HG02938 (cell line): ENCODE measurements at regions not wholly inside any gene's neighbourhood (a gene's known extent, or its start where the extent isn't known, plus 50 kb on each side); places are given as distances from the start of the nearest gene placed in this dataset.
A peak's percentile ranks its signal among the peaks of the same experiment; 100 is the strongest.
"Not testable (repeated sequence)": the region's sequence is repeated elsewhere in the genome, so short reads cannot be mapped to it uniquely, and the experiment has no call there.

Experiments
- ATAC-seq: cut with Tn5 transposase; IDR thresholded peaks from one replicate; pipeline ENCODE4 v1.9.1; 2021; ENCODE audit warnings: mild to moderate bottlenecking, moderate library complexity; ENCODE audit not compliant: unreplicated experiment

DNA sequence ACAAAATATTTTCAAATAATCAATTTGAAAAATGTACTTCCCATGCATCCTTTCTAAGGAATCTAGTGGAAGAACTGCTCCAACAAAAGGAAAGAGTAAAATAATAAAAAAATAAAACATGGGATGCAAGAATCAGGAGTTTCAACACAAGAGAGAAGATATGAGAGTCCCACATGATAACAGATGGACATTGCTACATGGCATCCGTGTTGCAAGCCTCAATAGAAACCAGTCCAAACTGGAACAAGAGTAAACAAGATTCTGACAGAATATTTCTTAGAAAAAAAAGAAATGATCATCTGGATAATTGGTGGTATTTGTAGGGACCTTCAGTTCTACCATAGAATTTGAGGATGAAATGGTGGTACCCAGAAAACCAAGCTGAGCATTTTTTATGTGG lies 186.8 kb downstream of the FRK start:
- no peak for ATAC-seq

DNA sequence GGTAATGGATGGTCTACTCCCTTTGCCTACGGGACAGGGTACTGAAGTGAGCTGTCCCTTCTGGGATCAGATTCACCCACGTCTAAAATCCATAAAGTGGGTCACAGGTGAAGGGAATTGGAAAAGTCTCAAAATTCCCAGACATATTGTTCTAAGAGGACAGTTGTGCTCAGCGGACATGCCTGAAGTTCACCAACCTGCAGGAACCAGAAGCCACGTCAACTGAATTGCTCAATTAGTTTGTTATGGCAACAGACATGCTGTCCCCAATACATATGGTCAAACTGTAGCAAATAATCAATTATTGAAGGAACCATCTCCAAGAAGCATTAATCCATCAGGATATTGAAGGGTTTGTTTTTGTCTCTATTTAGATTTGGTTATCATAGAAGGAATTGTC lies 190.2 kb downstream of the FRK start:
- no peak for ATAC-seq

DNA sequence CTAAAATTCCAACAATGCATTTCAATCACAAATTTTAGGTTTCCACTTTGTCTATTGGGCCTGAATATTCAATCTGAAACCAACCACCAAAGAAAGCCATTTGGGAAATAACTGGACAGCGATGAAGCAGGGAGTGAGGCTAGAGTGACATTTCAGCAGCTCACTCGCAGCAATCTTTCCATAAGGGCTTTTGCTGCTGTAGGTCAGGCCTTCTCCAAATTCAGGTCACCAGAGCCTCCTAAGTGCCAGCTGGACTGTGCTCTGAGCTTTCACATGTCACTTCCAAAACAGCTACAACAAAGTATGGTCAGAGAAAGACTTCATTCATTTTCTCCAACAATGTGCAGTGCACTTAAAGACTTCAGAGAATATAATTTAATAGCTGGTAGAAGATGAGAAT lies 194.8 kb downstream of the FRK start:
- ATAC-seq, result no peak

DNA sequence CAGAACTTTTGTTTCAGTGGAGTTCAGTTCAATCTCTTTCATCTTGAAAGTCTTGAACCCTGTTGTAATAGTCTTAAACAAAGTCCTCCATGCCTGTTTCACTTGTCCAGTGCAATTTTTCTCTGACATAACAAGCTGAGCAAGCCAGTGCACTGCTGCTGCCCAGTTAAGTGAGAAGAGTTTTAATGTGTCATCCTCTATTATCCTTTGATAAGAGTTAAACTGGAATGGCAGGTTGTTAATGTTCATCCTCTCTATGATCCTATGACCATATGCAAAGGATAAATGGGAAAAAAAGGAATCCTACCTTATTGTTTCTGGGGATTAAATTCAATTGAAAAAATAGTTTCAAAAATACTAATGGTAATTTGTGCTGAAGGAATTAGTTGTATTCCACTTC lies 197.5 kb downstream of the FRK start:
- no peak for ATAC-seq

DNA sequence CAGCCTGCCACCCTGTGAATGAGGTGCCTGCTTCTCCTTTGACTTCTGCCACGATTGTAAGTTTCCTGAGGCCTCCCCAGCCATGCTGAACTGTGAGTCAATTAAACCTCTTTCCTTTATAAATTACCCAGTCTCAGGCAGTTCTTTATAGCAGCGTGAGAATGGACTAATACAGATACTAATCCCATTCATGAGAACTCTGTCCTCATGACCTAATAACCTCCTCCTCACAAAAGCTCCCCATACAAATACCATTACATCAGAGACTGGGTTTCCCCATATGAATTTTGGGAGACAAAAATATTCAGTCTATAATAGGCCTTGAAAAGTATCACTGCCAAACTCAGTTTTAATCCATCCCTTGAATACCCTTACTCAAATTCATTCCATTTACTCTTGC lies 199.0 kb downstream of the FRK start:
- ATAC-seq, result not testable (repeated sequence)

DNA sequence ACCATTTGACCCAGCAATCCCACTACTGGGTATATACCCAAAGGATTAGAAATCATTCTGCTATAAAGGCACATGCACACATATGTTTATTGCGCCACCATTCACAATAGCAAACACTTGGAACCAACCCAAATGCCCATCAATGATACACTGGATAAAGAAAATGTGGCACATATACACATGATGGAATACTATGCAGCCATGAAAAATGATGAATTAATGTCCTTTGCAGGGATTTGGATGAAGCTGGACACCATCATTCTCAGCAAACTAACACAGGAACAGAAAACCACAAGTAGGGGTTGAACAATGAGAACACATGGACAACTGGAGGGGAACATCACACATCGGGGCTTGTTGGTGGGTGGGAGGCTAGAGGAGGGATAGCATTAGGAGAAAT lies 201.1 kb downstream of the FRK start:
- ATAC-seq, result not testable (repeated sequence)

DNA sequence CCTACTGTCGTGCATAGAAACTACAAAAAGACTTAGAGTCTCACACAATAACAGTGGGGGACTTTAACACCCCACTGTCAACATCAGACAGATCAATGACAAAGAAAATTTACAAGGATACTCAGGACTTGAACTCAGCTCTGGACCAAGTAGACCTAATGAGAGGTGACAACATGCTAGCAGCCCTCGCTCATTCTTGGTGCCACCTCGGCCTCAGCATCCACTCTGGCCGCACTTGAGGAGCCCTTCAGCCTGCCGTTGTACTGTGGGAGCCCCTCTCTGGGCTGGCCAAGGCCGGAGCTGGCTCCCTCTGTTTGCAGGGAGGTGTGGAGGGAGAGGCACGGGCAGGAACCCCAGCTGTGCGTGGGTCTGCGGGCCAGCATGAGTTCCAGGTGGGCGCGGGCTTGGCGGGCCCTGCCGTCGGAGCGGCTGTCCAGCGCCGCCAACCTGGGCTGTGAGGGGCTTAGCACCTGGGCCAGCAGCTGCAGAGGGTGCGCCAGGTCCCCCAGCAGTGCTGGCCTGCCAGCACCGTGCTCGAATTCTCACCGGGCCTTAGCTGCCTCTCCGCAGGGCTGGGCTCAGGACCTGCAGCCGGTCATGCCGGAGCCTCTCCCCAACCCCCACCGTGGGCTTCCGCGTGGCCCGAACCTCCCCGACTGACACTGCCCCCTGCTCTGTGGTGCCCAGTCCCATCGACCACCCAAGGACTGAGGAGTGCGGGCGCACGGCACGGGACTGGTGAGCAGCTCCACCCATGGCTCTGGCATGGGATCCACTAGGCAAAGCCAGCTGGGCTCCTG lies 205.6 kb downstream of the FRK start:
- no peak for ATAC-seq

DNA sequence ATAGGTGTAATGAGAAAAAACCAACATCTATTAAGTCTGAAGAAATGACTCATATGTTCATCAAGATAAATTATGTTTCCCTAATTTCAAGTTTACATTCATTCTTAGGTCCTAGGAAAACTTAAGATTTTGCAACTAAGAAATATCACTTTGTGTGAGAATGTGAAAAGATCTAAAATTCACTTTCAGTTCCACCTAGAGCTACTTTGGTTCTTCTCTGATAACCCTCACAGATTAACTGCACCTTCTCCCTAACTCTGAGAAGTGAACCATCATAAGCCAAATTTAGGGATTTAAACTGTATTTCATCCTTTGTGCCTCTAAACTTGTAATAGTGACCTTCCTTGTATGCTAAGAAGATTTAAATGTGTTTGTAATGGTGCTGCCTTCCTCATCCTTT lies 213.0 kb downstream of the FRK start:
- no peak for ATAC-seq

DNA sequence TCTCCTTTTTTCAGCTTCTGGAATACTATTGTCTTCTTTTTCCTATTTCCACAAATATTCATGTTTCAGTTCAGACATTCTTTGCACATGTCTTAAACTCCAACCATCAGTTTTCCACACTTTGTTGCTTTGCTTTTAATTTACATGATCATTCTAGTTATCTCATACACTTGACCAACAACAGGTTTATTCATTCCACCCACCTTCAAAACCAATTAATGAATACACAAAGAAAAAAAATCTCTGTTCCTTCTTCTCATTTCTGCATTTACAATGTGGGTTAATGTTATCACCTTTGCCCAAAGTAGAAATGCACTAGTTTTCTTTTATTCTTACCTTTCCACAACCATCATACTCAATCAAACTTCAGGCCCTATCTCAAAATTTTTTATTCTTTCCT lies 216.7 kb downstream of the FRK start:
- ATAC-seq, result no peak

DNA sequence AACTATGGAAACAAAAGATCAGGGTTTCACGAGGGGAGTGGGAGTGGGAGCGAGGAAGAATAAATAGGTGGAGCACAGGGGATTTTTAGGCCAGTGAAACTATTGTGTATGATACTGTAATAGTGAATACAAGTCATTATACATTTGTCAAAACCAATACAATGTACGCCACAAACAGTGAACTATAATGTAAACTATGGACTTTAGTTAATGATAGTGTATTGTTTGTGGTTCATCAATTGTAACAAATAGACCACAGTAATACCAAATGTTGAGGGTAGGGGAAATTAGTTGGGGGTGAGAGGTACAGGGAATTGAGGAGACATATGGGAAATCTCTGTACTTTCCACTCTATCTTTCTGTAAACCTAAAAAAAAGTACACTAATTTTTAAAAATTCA lies 218.4 kb downstream of the FRK start:
- no peak for ATAC-seq

DNA sequence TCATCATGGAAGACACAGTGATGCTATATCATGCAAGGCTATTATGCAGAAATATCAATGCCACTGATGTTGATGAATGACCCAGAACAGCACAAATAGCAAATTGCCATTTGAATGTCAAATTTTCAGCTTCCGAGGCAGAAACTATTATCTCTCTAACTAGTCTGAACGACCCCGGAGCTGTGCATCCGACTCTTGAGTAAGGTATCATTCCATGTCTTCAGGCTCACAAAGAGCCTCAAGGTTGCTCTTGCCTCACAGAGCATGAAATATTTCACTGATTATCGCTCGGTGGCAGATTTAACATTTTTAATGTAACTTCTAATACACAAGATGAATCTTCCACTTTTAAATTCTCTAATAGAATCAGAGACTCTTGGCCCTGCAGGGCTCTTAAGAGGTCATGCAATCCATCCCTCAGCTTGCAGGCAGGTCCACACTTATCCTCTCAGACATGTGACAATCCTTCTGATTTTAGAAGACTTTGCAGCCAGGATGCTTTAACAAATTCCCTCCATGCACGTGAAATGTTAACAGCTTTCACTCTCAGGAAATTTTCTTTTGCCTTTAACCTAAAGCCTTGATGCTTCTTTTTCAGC lies 221.0 kb downstream of the FRK start:
- ATAC-seq, result no peak

DNA sequence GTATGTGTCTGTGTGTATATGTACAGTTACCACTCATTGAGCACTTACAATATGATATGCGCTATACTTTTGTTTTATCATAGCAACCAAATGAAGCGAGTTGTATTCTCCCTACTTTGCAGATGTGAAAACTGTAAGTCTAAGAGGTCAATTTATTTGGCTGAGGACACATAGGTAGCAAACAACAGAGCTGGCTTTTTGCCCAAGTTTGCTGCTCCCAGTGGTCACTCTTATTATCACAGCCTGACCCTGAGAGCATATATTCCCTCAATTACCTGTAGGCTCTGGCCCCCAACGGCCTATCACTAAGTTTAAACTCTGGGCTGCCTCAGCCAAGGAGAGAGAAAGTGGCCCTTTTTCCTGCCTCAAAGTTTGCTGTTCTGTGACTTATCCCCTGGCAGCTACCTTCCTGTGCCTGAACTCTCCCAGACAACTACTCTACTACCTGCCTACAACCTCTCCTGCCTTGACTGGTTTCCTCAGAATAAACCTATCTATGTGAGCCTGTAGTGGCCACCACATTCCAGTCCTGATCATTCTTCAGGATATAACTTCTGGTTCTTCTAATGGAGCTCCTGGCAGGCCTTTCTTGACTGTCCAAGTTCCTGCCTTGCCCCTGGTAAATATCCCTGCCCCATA lies 221.8 kb downstream of the FRK start:
- ATAC-seq, result peak; percentile 93

DNA sequence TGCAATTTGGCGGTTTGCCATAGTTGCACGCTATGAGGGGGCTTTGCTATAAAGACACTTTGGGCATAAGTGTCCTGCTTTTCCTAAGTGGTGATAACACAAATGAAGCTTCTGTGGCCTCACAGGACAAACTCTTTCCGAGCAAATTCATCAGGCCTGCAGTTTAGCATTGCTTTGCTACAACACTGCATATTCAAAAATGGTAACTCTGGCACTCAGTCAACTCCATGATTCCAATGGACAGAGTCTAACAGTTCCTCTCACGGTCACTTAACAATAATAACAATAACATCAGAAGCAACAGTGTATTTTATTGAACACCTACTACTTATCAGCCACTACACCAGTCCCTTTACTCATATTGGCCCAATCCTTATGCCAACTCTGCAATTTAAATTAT lies 222.5 kb downstream of the FRK start:
- no peak for ATAC-seq

DNA sequence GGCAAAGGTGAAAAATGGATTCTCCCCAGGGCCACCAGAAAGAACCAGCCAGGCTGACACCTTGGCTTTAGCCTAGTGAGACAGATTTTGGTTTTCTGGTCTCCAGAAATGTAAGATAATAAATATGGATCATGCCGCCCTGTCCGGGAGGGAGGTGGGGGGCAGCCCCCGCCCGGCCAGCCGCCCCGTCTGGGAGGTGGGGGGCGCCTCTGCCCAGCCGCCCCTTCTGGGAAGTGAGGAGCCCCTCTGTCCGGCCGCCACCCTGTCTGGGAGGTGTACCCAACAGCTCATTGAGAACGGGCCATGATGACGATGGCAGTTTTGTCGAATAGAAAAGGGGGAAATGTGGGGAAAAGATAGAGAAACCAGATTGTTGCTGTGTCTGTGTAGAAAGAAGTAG lies 224.3 kb downstream of the FRK start:
- ATAC-seq, result not testable (repeated sequence)

DNA sequence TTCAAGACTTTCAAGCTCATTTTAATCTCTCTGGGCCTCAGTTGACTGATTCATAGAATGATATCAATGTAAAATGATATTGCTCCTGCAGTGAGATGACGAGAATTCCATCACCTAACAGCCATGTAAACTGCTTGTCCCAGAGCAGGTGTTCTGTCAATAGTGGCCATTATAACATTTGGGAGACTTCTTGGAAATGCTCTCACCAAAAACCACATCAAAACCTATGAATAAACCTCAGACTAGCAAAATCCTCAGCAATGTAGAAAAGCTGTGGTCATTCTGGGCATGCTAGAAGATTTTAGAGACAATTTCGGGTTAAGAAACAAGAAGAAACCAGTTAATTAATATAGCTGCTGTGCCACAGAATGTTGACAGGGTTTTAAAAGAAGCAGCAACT lies 225.4 kb downstream of the FRK start:
- ATAC-seq, result no peak

DNA sequence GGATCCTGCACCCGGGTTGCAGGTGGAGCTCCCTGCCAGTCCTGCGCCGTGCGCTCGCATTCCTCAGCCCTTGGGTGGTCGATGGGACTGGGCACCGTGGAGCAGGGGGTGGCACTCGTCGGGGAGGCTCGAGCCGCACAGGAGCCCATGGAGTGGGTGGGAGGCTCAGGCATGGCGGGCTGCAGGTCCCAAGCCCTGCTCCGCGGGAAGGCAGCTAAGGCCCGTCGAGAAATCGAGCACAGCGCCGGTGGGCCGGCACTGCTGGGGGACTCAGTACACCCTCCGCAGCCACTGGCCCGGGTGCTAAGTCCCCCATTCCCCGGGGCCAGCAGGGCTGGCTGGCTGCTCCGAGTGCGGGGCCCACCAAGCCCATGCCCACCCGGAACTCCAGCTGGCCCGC lies 226.1 kb downstream of the FRK start:
- ATAC-seq, result not testable (repeated sequence)

DNA sequence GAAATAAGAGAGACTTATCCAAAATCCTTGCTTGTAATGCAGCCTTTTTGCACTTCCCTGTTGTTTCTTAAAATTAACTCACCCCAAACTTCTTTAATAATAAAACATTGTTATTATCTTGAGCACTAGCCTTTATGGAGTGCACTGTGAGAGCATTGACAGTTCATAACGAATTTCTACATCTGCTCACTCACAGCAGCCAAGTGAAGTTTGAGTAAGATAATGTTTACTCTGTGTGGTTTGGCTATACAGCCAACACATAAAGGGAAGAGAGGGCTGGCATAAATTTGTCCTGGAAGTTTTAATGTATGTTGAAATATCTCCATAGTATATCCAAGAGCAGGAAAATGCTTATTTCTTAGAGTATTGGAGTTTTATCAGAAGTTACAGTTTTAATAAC lies 227.9 kb downstream of the FRK start:
- ATAC-seq, result no peak

DNA sequence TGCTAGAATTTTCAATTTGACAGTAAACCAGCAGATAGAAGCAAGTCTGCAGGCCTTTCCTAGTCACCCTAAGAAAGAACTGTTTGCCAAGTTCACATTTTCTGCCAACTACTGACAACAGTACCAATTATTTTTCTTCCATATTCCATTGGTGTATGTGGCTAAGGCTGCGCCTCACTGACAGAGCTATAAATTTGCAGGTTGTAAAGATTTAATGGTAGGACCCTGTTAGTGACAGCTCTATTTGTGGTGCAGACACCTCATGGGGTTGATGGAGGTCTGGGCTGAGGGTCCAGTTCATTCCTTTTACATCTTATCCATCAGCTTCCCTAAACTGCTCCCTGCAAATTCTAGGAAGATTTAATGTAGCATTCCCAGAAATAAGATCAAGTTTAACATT lies 228.5 kb downstream of the FRK start:
- no peak for ATAC-seq

DNA sequence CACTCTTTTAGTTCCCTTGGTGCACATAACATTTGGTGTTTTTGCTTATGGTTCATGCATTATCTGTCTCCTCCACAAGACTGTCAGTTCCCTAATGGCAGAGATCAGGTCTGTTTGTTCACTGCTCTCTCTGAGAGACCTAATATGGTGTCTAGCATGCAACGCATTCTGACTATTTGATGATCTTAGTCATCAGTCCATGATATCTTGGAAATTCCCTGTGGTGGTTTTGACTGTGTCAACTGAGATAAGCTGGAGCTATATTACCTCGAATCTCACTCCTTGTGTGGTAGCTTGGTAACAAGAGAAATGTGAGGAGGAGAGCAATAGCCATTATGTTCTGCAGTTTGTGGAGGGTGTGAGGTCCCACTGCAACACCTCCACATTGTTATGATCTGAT lies 229.8 kb downstream of the FRK start:
- ATAC-seq, result peak; percentile 59

DNA sequence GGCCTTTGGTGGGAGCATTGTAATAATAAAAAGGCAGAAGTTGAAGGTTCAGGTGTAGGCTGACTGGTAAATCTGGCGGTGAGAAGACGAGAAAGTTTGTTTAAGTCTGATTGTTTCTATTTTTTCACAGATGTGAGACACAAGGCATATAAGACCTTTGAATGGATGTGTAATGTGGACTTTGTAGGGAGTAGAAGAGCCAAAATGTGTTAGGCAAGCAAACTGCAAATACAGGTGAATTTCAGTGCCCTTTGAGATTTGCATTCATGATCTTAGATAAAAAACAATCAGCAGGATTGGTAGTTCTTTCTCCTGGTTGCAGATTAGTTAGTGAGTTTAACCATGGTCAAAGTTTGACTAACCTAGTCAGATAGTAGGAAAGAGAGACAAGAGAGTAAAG lies 238.9 kb downstream of the FRK start:
- no peak for ATAC-seq

DNA sequence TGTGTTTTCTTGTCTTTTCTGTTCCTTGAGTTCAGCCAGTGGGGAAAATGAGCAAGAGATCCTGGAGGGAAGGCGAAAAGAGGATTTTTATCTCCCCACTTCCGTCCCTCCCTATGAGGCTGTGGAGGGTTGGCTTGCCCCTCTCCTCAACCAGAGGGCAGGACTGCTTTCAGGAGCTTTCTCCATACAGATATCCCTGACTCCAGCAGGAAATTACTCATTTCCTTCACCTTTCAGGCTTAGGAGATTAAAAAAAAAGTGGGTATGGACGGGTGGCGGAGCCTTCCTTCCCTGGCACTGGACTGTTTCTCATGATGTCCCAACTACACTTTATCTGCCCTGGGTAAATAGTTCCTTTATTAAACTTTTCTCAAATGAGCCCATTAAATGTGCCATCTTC lies 241.2 kb downstream of the FRK start:
- no peak for ATAC-seq

DNA sequence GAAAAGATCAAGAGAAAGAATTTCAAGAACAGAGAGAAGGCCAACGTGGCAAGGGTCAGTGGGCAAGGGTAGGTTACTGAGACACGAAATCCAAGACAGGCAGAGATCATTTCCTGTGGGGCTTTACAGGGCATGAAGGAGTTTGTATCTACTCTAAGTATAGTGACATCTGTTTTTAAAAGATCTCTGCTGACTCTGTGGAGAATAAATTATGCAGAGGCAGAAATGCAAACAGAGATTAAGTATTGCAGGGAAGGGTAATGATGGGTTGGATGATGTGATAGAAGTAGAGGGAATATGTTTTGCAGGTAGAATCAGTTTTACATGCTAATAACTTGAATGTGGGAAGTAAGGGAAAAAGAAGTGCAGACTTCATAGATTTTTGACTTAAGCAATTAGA lies 243.5 kb downstream of the FRK start:
- ATAC-seq, result no peak
